ENCODE measurements at regions not wholly inside any gene's neighbourhood (a gene's known extent, or its start where the extent isn't known, plus 50 kb on each side); places are given as distances from the start of the nearest gene placed in this dataset.

DNA sequence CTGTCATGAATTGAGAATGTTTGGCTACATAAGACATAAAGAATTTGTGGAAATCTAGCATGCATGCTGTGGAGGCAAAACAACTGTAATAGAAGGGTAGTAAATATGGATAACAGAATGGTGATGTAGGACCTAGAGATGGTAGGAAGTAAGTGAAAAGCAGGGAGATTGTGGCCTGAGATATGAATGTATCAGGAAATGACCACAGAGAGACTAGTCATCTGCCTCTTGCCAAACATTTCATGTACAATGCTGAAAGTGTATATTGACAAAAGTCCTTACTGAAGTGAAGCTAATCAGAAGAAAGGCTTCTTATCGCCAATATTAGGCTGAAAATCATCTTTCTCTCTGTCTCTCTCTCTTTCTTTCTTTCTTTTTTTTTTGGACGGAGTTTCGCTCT, 873.1 kb upstream of the CTNND2 start:
- H3K36me3 ChIP-seq (ENCODE audit: control insufficient read depth in 2 of 4, insufficient read depth in 4 of 4, low read length in 3 of 4), result no peaks in the 10 kb centered on the region
- no peaks in the 10 kb centered on the region for H3K27me3 ChIP-seq (replicated peaks in 1 of 4; ENCODE audit: control insufficient read depth in 3 of 4, extremely low read depth in 1 of 4, insufficient read depth in 3 of 4, low read length in 3 of 4)
- H2BK15ac ChIP-seq (ENCODE audit: low read length), result no peak overlapping the region
- 96% methylated on average over 3 of the region's 3 CpGs; no CpG with 5 or more reads in 1 of the 2 experiments for WGBS, 2 experiments (ENCODE audit: extremely low coverage in 1 of 2, insufficient coverage in 1 of 2, insufficient read length in 1 of 2, insufficient replicate concordance in 2 of 2, low coverage in 1 of 2, low lambda C conversion rate in 2 of 2, missing lambda C conversion rate in 1 of 2)
- no peaks in the 10 kb centered on the region for H4K20me1 ChIP-seq (replicated peaks in 1 of 2; ENCODE audit: control insufficient read depth in 1 of 2, insufficient read depth in 2 of 2, low read length in 2 of 2)
- H3K18ac ChIP-seq (ENCODE audit: extremely low read depth, low read length), result no peak overlapping the region
- H2BK120ac ChIP-seq (replicated peaks; ENCODE audit: low read depth, low read length), result no peak overlapping the region
- no peak overlapping the region for H2BK12ac ChIP-seq (ENCODE audit: low read depth, low read length)
- H3K14ac ChIP-seq (ENCODE audit: insufficient read length), result no peak overlapping the region
- no peak overlapping the region for H2AFZ ChIP-seq (ENCODE audit: low read length)
- H3K9ac ChIP-seq (replicated peaks in 1 of 4; ENCODE audit: extremely low read depth in 1 of 4, low read depth in 3 of 4, low read length in 3 of 4), result no peak overlapping the region
- H2BK5ac ChIP-seq (ENCODE audit: low read depth, low read length), result no peak overlapping the region
- H3K23ac ChIP-seq (ENCODE audit: insufficient read length), result no peak overlapping the region
- no peak overlapping the region for H3K27ac ChIP-seq (ENCODE audit: low read depth, low read length)
- H4K5ac ChIP-seq (ENCODE audit: insufficient read length, low read depth, low read length), result no peak overlapping the region
- H2AK5ac ChIP-seq (ENCODE audit: low read depth, low read length), result no peak overlapping the region
- TF ChIP-seq EP300 (IDR thresholded peaks at IDR 0.05; ENCODE audit: borderline replicate concordance in 1 of 2, low read depth in 2 of 2, low read length in 2 of 2), result no peak
- TF ChIP-seq SP1 (IDR thresholded peaks at IDR 0.05; ENCODE audit: low read depth, low read length), result no peak
- no peak for TF ChIP-seq YY1 (IDR thresholded peaks at IDR 0.05; ENCODE audit: low read depth, low read length)
- TF ChIP-seq SIX5 (IDR thresholded peaks at IDR 0.05; ENCODE audit: low read depth, low read length), result no peak
- no peak for TF ChIP-seq SUZ12 (IDR thresholded peaks at IDR 0.05; ENCODE audit: low read length)
- TF ChIP-seq SAP30 (IDR thresholded peaks at IDR 0.05; ENCODE audit: insufficient read depth, insufficient replicate concordance, low read length), result no peak
- TF ChIP-seq SP4 (IDR thresholded peaks at IDR 0.05; ENCODE audit: low read length), result no peak
- no peak for TF ChIP-seq RNF2 (IDR thresholded peaks at IDR 0.05; ENCODE audit: borderline replicate concordance, low read depth, low read length, missing control alignments, poor library complexity, severe bottlenecking)
- FAIRE-seq, result no peak
- H3K79me2 ChIP-seq (ENCODE audit: control insufficient read depth in 1 of 2, insufficient read depth in 2 of 2, low read length in 2 of 2), result no peaks in the 10 kb centered on the region
- H2BK20ac ChIP-seq (ENCODE audit: low read length), result no peak overlapping the region
- H4K8ac ChIP-seq (ENCODE audit: extremely low read depth, insufficient read depth, low read length), result no peak overlapping the region
- H3K4me1 ChIP-seq (replicated peaks in 1 of 4; ENCODE audit: control insufficient read depth in 3 of 4, insufficient read depth in 4 of 4, low read length in 3 of 4), result no peaks in the 10 kb centered on the region
- ChIA-PET CTCF (ENCODE audit: partially characterized antibody) (no interaction called here), POLR2A (ENCODE audit: partially characterized antibody) (no interaction called here)
- H3K23me2 ChIP-seq (ENCODE audit: low read depth, low read length), result 0 out of 2 replicates have a peak, but pooled peaks cover 1% of the 10 kb centered on the region
- no peak overlapping the region for H4K91ac ChIP-seq (replicated peaks; ENCODE audit: insufficient read length, low read length)
- H3K79me1 ChIP-seq (ENCODE audit: low read depth, low read length), result no peaks in the 10 kb centered on the region
- H3K9me3 ChIP-seq (ENCODE audit: insufficient read depth in 2 of 2, low read depth in 1 of 2, low read length in 1 of 2), result no peaks in the 10 kb centered on the region
- no peak for DNase-seq (ENCODE audit: low read depth in 1 of 2, low spot score in 2 of 2)
- no peak overlapping the region for H3K4ac ChIP-seq (replicated peaks; ENCODE audit: insufficient read length, low read depth, low read length)
- no peak overlapping the region for H3K4me3 ChIP-seq (ENCODE audit: extremely low read depth in 1 of 4, insufficient read depth in 2 of 4, low read depth in 3 of 4, low read length in 4 of 4)
- no peak overlapping the region for H3K4me2 ChIP-seq (ENCODE audit: insufficient read depth in 1 of 2, low read depth in 2 of 2, low read length in 2 of 2)
- no peak overlapping the region for H3K56ac ChIP-seq (replicated peaks; ENCODE audit: insufficient read length, low read depth, low read length)

All from H1 (cell line).